ENCODE measurements at regions not wholly inside any gene's neighbourhood (a gene's known extent, or its start where the extent isn't known, plus 50 kb on each side); places are given as distances from the start of the nearest gene placed in this dataset.

DNA sequence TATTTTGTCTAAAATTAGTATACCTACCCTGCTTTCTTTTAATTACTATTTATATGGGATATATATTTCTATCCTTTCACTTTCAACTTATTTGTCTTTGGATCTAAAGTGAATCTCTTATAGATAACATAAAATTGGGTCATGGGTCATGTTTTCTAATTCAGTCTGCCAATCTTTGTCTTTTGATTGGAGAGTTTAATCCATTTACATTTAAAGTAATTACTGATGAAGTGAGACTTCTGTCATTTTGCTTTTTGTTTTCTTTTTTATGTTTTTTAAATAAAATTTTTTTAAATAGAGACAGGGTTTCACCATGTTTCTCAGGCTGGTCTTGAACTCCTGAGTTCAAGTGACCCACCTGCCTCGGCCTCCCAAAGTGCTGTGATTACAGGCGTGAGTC is 50.5 kb upstream of the PRDM1 start:
- Mint-ChIP-seq H3K4me3 (no peak overlapping the region), H3K4me1 (ENCODE audit: low read depth) (peaks cover 9% of the 10 kb centered on the region), H3K27me3 (ENCODE audit: low read depth) (no peaks in the 10 kb centered on the region), H3K9me3 (ENCODE audit: insufficient read depth) (peaks cover 14% of the 10 kb centered on the region), H3K27ac (no peak overlapping the region), H3K36me3 (ENCODE audit: low read depth) (peaks cover 10% of the 10 kb centered on the region)
- ATAC-seq: no peak
- ChIA-PET CTCF (no interaction called here), POLR2A (no interaction called here)
- no peak for DNase-seq

DNA sequence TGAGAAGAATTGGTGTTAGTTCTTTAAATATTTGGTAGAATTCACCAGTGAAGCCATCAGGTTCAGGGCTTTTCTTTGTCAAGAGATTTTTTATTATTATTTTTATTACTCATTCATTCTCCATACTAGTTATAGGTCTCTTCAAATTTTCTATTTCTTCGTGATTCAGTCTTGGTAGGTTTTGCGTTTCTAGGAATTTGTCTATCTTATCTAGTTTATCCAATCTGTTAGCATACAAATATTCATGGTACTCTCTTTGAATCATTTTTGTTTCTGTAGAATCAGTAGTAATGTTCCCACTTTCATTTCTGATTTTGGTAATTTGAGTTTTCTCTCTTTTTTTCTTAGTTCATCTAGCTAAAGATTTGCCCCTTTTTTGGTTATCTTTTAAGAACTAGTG is 52.3 kb upstream of the PRDM1 start:
- Mint-ChIP-seq H3K27me3 (ENCODE audit: low read depth) (peaks cover 3% of the 10 kb centered on the region), H3K27ac (no peak overlapping the region), H3K9me3 (ENCODE audit: insufficient read depth) (peaks cover 14% of the 10 kb centered on the region), H3K4me3 (no peak overlapping the region), H3K4me1 (ENCODE audit: low read depth) (peaks cover 9% of the 10 kb centered on the region), H3K36me3 (ENCODE audit: low read depth) (peaks cover 10% of the 10 kb centered on the region)
- DNase-seq: no peak
- ChIA-PET CTCF (interaction anchor here (0.7 kb wide), 1 partner anchor 37 kb away, joined by 3 read pairs; no protein-coding TSS in a partner anchor), POLR2A (no interaction called here)
- ATAC-seq: no peak

GRCh38 chr6:106027758-106028157 is 58.4 kb upstream of the PRDM1 start:
- peaks cover 27% of the 10 kb centered on the region for H3K27me3 Mint-ChIP-seq (ENCODE audit: low read depth)
- DNase-seq (no peak), ATAC-seq (no peak)
- H3K9me3 Mint-ChIP-seq (ENCODE audit: insufficient read depth): no peaks in the 10 kb centered on the region
- peaks cover 10% of the 10 kb centered on the region for H3K4me1 Mint-ChIP-seq (ENCODE audit: low read depth)
- POLR2A ChIA-PET: no interaction called here
- H3K36me3 Mint-ChIP-seq (ENCODE audit: low read depth): no peaks in the 10 kb centered on the region
- H3K4me3 Mint-ChIP-seq: no peak overlapping the region
- H3K27ac Mint-ChIP-seq: no peak overlapping the region
- CTCF ChIA-PET: no interaction called here

DNA sequence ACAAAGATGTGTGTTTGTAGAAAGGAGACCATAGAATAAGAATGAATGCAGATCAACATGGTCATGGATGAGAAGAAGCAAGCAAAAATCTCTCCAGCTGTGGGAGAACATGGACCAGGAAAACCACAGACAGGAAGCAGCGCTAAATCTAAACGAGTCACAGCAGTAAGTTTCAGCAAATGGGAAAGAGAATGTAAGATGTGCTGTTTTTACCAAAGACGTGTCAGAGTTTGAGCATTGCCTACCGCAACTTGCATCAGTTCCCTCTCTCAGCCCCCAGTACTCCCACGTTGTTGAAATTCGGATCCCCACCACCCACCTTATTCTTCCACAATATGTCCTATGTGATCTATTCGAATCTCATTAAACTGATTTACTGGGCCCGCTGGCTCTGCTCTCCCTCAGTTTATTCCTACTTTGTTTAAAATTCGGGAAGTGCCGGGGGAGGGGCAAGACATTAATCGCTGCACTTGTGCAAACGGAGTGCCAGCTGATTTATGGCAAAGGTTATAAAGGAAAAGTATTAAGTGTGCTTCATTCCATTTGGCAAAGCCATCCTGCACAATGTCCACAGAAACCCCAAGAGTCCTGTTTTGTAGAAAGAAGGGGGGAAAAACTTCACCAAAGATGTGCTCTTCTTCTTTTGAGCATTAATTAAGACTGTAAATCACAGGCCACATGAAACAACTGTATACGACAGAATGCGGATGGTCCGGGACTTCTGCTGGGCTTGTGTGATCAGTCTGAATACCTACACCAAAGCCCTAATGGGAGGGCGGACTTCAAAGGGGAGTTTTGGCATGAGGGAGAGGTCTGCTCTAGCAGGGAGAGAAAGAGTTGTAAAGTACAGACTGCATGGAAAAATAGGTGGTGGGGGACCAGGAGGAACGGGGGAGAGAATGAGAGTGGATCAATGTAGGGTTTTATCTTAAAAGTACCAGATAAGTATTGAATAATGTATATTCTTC is 59.1 kb upstream of the PRDM1 start:
- DNase-seq (no peak), ATAC-seq (no peak)
- POLR2A ChIA-PET: interaction anchor here (0.6 kb wide), 1 partner anchor 1529 kb away, joined by 4 read pairs; no protein-coding TSS in a partner anchor
- Mint-ChIP-seq H3K4me3 (no peak overlapping the region), H3K9me3 (ENCODE audit: insufficient read depth) (no peaks in the 10 kb centered on the region), H3K4me1 (ENCODE audit: low read depth) (peaks cover 10% of the 10 kb centered on the region), H3K36me3 (ENCODE audit: low read depth) (no peaks in the 10 kb centered on the region), H3K27me3 (ENCODE audit: low read depth) (peaks cover 27% of the 10 kb centered on the region), H3K27ac (no peak overlapping the region)
- CTCF ChIA-PET: no interaction called here

DNA sequence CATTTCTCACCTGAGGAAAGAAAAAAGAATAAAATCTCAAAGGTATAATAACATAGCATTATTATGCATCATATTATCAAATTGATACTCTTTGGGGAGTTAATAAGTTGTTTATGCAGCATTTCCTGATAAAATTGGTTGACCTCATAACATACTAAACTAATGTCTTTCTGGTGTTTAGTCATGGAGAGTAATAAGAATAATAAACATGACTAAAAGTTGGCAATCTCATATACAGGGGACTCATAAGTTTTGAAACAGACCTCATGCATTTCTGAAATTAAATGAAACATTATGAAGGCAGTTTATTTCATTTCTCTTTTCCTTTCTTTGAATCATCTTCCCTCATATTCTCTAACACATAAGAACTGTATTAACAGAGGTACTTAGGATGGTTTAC is 60.5 kb upstream of the PRDM1 start:
- POLR2A ChIA-PET: no interaction called here
- Mint-ChIP-seq H3K4me3 (no peak overlapping the region), H3K9me3 (ENCODE audit: insufficient read depth) (no peaks in the 10 kb centered on the region), H3K36me3 (ENCODE audit: low read depth) (no peaks in the 10 kb centered on the region), H3K27me3 (ENCODE audit: low read depth) (peaks cover 27% of the 10 kb centered on the region), H3K27ac (no peak overlapping the region), H3K4me1 (ENCODE audit: low read depth) (peaks cover 10% of the 10 kb centered on the region)
- ATAC-seq (no peak), DNase-seq (no peak)
- CTCF ChIA-PET: no interaction called here

GRCh38 chr6:106022801-106023200 is 63.3 kb upstream of the PRDM1 start:
- H3K4me1 Mint-ChIP-seq (ENCODE audit: low read depth): peaks cover 10% of the 10 kb centered on the region
- peaks cover 22% of the 10 kb centered on the region for H3K27me3 Mint-ChIP-seq (ENCODE audit: low read depth)
- ChIA-PET POLR2A (no interaction called here), CTCF (no interaction called here)
- ATAC-seq: no peak
- H3K27ac Mint-ChIP-seq: no peak overlapping the region
- DNase-seq: no peak
- H3K4me3 Mint-ChIP-seq: no peak overlapping the region
- H3K9me3 Mint-ChIP-seq (ENCODE audit: insufficient read depth): no peaks in the 10 kb centered on the region
- no peaks in the 10 kb centered on the region for H3K36me3 Mint-ChIP-seq (ENCODE audit: low read depth)

DNA sequence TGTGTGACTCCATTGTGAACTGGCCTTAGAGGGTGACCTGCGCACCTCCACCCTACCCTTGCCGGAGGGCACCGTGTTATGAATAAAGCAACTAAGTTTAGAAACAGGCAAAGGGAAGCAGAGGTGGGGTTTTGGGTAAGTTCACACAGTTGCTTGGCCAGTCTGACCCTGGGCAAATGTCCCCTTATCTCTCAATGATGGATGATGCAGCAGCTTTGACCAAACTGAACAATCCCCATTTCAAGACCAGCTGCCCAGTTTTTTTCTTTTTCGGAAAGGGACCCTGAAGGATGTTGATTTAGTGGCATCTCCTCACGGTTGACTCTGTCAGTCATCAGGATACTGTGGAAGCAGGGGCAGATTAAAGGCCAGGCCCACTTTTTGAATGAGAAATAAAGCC is 68.7 kb upstream of the PRDM1 start:
- no peaks in the 10 kb centered on the region for H3K4me1 Mint-ChIP-seq (ENCODE audit: low read depth)
- no peak overlapping the region for H3K27ac Mint-ChIP-seq
- CTCF ChIA-PET: no interaction called here

GRCh38 chr6:106014955-106015354 is 71.2 kb upstream of the PRDM1 start:
- POLR2A ChIA-PET: no interaction called here
- H3K9me3 Mint-ChIP-seq (ENCODE audit: insufficient read depth): no peaks in the 10 kb centered on the region
- H3K4me1 Mint-ChIP-seq (ENCODE audit: low read depth): no peaks in the 10 kb centered on the region
- ATAC-seq (no peak), DNase-seq (no peak)
- H3K4me3 Mint-ChIP-seq: no peak overlapping the region
- H3K36me3 Mint-ChIP-seq (ENCODE audit: low read depth): no peaks in the 10 kb centered on the region
- CTCF ChIA-PET: no interaction called here
- H3K27me3 Mint-ChIP-seq (ENCODE audit: low read depth): peaks cover 24% of the 10 kb centered on the region
- H3K27ac Mint-ChIP-seq: no peak overlapping the region

More for the DNA sequence above, 68.7 kb upstream of the PRDM1 start:
- no peaks in the 10 kb centered on the region for H3K36me3 Mint-ChIP-seq (ENCODE audit: low read depth)
- H3K27me3 Mint-ChIP-seq (ENCODE audit: low read depth): peaks cover 20% of the 10 kb centered on the region
- DNase-seq (no peak), ATAC-seq (no peak)
- no peaks in the 10 kb centered on the region for H3K9me3 Mint-ChIP-seq (ENCODE audit: insufficient read depth)
- POLR2A ChIA-PET: no interaction called here
- no peak overlapping the region for H3K4me3 Mint-ChIP-seq

GRCh38 chr6:106011476-106011875 is 74.7 kb upstream of the PRDM1 start:
- no peak for ATAC-seq
- POLR2A ChIA-PET: no interaction called here
- Mint-ChIP-seq H3K4me1 (ENCODE audit: low read depth) (no peaks in the 10 kb centered on the region), H3K27me3 (ENCODE audit: low read depth) (peaks cover 20% of the 10 kb centered on the region), H3K36me3 (ENCODE audit: low read depth) (no peaks in the 10 kb centered on the region), H3K27ac (no peak overlapping the region), H3K9me3 (ENCODE audit: insufficient read depth) (no peaks in the 10 kb centered on the region), H3K4me3 (no peak overlapping the region)
- DNase-seq: no peak
- CTCF ChIA-PET: interaction anchor here (1.6 kb wide), 1 partner anchor 212 kb away, joined by 4 read pairs; no protein-coding TSS in a partner anchor

DNA sequence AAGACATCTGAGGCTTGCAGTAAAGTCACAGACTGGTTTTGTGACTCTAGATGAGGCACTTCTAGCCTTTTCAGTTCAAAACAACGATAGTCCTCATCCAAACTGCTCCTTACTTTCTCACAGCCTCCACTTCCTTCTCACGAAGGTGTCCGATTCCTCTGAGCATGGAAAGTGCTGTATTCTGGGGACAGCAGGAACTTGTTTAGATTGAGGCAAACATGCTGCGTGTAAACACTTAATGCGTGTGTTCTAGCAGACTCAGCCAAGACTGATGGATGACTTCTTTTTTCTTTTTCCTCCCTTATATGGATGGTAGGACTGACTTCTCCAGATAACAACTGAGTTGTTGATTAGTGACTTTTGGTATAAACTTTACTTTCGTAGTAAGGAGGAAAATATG is 80.2 kb upstream of the PRDM1 start:
- H3K9me3 Mint-ChIP-seq (ENCODE audit: insufficient read depth): no peaks in the 10 kb centered on the region
- DNase-seq (no peak), ATAC-seq (no peak)
- H3K27ac Mint-ChIP-seq: no peak overlapping the region
- H3K27me3 Mint-ChIP-seq (ENCODE audit: low read depth): peaks cover 50% of the 10 kb centered on the region
- ChIA-PET CTCF (no interaction called here), POLR2A (no interaction called here)
- H3K36me3 Mint-ChIP-seq (ENCODE audit: low read depth): no peaks in the 10 kb centered on the region
- H3K4me1 Mint-ChIP-seq (ENCODE audit: low read depth): no peaks in the 10 kb centered on the region
- H3K4me3 Mint-ChIP-seq: no peak overlapping the region

DNA sequence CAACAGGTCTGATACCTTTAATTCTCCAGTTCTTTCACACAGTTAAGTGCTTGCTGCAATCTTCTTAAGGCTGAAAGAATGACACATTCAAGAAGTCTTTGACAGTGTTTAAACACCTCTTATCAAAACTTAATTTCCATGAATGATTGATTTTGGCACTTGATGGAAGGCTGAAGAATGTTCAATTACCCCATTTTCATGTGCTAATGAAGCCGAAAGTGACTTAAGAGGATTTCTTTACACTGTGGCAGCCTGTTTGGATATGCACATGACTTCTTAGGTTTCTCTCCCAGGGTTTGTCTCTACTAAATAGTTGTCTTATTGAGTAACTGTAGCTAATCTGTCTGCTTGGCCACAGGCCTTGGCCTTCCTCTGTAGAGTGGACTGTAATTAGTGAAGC is 81.1 kb upstream of the PRDM1 start:
- ChIA-PET CTCF (no interaction called here), POLR2A (no interaction called here)
- Mint-ChIP-seq H3K4me1 (ENCODE audit: low read depth) (no peaks in the 10 kb centered on the region), H3K36me3 (ENCODE audit: low read depth) (no peaks in the 10 kb centered on the region), H3K27me3 (ENCODE audit: low read depth) (peaks cover 53% of the 10 kb centered on the region), H3K27ac (no peak overlapping the region), H3K9me3 (ENCODE audit: insufficient read depth) (no peaks in the 10 kb centered on the region), H3K4me3 (no peak overlapping the region)
- DNase-seq (no peak), ATAC-seq (no peak)

DNA sequence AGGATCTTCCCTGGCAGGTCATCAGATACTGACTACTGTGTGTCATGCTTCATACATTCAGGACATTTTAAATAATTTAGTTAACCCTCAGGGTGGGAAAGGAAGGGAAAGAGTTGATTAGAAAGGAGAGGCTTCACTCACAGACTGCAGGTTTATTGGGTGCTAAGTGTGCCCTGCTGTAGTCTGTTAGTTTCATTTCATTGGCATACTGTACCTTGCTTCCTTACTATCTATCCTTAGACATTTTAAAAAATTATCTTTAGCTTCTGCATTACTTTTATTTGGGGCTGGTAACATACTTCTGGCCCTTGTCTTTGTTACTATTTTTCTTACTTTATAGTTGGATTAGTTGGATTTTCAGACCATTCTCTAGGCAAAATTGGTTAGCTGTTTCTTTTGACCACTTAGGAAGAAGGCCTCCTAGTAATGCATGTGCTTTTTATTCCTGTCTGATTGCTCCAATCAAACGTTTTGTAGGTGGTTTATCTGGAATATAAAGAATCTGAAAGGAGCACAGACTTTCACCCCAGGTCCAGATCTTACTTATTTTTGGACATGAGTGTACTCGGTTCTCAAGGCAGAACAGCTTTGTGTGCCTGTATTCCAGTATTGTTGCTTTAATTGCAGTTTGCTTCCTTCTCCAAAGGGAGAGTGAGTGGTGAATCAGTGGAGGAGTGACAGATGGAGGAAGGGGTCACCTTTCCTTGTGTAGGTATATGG is 82.7 kb upstream of the PRDM1 start:
- no peak overlapping the region for H3K4me3 Mint-ChIP-seq
- POLR2A ChIA-PET: no interaction called here

More for the DNA sequence above, 82.7 kb upstream of the PRDM1 start:
- no peaks in the 10 kb centered on the region for H3K4me1 Mint-ChIP-seq (ENCODE audit: low read depth)
- ATAC-seq (no peak), DNase-seq (no peak)
- no peak overlapping the region for H3K27ac Mint-ChIP-seq
- H3K36me3 Mint-ChIP-seq (ENCODE audit: low read depth): no peaks in the 10 kb centered on the region
- CTCF ChIA-PET: no interaction called here
- H3K9me3 Mint-ChIP-seq (ENCODE audit: insufficient read depth): no peaks in the 10 kb centered on the region
- peaks cover 52% of the 10 kb centered on the region for H3K27me3 Mint-ChIP-seq (ENCODE audit: low read depth)

All from activated CD8-positive, alpha-beta T cell treated with anti-CD3 and anti-CD28 coated beads, Interleukin-2, amount 10 ng/mL, durations not matched to agents 7 days and 5 days (primary cell).